IPS DF 4.7 (cell line): ENCODE measurements at regions not wholly inside any gene's neighbourhood (a gene's known extent, or its start where the extent isn't known, plus 50 kb on each side); places are given as distances from the start of the nearest gene placed in this dataset.
"Not testable (repeated sequence)": the region's sequence is repeated elsewhere in the genome, so short reads cannot be mapped to it uniquely, and the experiment has no call there.

Experiments
- DNase-seq: peaks from one replicate; pipeline ENCODE4 v3.0.0-alpha.2; 2013; ENCODE audit warnings: low spot score; ENCODE audit errors: extremely low read depth

- no peak for DNase-seq
Observed at GRCh38 chr17:70434536-70435490, 265.5 kb downstream of the KCNJ2 start.

- DNase-seq = no peak
Observed at GRCh38 chr17:70437656-70438055, 268.3 kb downstream of the KCNJ2 start.

GRCh38 chr17:70446446-70446845 is 277.1 kb downstream of the KCNJ2 start:
- DNase-seq = no peak

GRCh38 chr17:70447588-70447987 is 278.3 kb downstream of the KCNJ2 start:
- DNase-seq = no peak

- not testable (repeated sequence) for DNase-seq
Observed at GRCh38 chr17:70453075-70453474, 283.7 kb downstream of the KCNJ2 start.

- no peak for DNase-seq
Observed at GRCh38 chr17:70454377-70454776, 285.0 kb downstream of the KCNJ2 start.

GRCh38 chr17:70454908-70455307 is 285.6 kb downstream of the KCNJ2 start:
- no peak for DNase-seq

GRCh38 chr17:70464995-70465394 is 295.7 kb downstream of the KCNJ2 start:
- DNase-seq = no peak

- no peak for DNase-seq
Observed at GRCh38 chr17:70468661-70469060, 299.3 kb downstream of the KCNJ2 start.

- no peak for DNase-seq
Observed at GRCh38 chr17:70473049-70473448, 303.7 kb downstream of the KCNJ2 start.

GRCh38 chr17:70476368-70476767 is 307.0 kb downstream of the KCNJ2 start:
- DNase-seq = no peak

- DNase-seq = no peak
Observed at GRCh38 chr17:70478902-70479301, 309.6 kb downstream of the KCNJ2 start.

- DNase-seq = no peak
Observed at GRCh38 chr17:70479779-70480178, 310.4 kb downstream of the KCNJ2 start.

- DNase-seq = no peak
Observed at GRCh38 chr17:70483624-70484023, 314.3 kb downstream of the KCNJ2 start.

- DNase-seq = no peak
Observed at GRCh38 chr17:70484050-70484449, 314.7 kb downstream of the KCNJ2 start.

GRCh38 chr17:70484496-70484895 is 315.2 kb downstream of the KCNJ2 start:
- DNase-seq = no peak

- DNase-seq = no peak
Observed at GRCh38 chr17:70492368-70492767, 323.0 kb downstream of the KCNJ2 start.

- no peak for DNase-seq
Observed at GRCh38 chr17:70493277-70493874, 324.0 kb downstream of the KCNJ2 start.

- no peak for DNase-seq
Observed at GRCh38 chr17:70498631-70499030, 329.3 kb downstream of the KCNJ2 start.

- DNase-seq = no peak
Observed at GRCh38 chr17:70499067-70499786, 329.9 kb downstream of the KCNJ2 start.

GRCh38 chr17:70503449-70503848 is 334.1 kb downstream of the KCNJ2 start:
- no peak for DNase-seq

GRCh38 chr17:70510288-70510687 is 341.0 kb downstream of the KCNJ2 start:
- no peak for DNase-seq
